GM10248 (cell line): ENCODE measurements at regions not wholly inside any gene's neighbourhood (a gene's known extent, or its start where the extent isn't known, plus 50 kb on each side); places are given as distances from the start of the nearest gene placed in this dataset.

Experiments used
- CTCF ChIA-PET: fragments of 300-600 bp; sonication (Branson Sonifier 250); formaldehyde crosslinking; extraction: SDS; loops from one replicate; lab custom pipeline; 2021; ENCODE audit warnings: antibody characterized with exemption; lab: Yijun Ruan, JAX
- POLR2A ChIA-PET: fragments of 350-650 bp; sonication (Branson Sonifier 250); formaldehyde crosslinking; extraction: SDS; loops from one replicate; lab custom pipeline; 2020; ENCODE audit warnings: antibody characterized with exemption; lab: Yijun Ruan, JAX
- DNase-seq: peaks from one replicate; pipeline ENCODE4 v3.0.0; 2012; ENCODE audit errors: extremely low spot score
- TF ChIP-seq, protein P1 (sequence below): IDR thresholded peaks from 2 replicates; pipeline ENCODE4 v1.5.1; 2012; ENCODE audit warnings: mild to moderate bottlenecking, low read depth; ENCODE audit errors: extremely low read depth, missing control alignments, control extremely low read depth

DNA sequence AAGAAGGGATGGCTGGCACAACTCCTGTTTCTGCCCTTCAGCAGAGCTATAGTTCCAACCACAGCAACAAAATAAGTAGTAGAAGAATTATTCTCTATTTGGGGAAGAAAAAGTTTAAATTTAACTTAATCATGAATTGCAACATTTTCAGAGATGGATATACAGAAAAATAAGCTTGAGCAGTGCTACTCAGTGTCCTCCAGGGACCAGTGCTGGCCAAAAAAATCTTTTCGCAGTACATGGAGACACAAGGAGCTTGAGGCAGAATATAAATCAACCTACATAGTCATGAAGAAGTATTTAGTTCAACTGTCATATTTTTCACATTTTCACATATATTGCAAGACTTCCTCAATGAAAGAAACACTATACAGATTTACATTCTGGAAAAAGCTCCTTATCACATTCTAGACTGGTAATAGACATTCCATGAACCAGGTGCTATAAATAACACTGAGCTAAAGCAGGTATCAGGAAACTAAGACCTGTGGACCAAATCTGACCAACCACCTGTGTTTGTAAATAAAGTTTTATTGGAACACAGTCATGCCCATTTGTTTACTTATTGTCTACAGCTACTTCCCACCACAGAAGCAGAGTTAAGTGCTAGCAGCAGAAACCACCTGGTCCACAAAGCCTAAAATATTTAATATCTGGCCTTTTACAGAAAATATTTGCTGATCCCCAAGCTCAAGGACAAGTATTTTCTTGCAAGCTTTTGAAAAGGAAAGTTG is 101.9 kb downstream of the RGS21 start:
- no peak for DNase-seq
- POLR2A ChIA-PET = no interaction called here
- CTCF ChIA-PET = interaction anchor here (1.1 to 1.8 kb wide), 3 partner anchors 12 to 22 kb away, joined by 3 to 5 read pairs (median 3); no protein-coding TSS in a partner anchor
- TF ChIP-seq, protein P1, sequence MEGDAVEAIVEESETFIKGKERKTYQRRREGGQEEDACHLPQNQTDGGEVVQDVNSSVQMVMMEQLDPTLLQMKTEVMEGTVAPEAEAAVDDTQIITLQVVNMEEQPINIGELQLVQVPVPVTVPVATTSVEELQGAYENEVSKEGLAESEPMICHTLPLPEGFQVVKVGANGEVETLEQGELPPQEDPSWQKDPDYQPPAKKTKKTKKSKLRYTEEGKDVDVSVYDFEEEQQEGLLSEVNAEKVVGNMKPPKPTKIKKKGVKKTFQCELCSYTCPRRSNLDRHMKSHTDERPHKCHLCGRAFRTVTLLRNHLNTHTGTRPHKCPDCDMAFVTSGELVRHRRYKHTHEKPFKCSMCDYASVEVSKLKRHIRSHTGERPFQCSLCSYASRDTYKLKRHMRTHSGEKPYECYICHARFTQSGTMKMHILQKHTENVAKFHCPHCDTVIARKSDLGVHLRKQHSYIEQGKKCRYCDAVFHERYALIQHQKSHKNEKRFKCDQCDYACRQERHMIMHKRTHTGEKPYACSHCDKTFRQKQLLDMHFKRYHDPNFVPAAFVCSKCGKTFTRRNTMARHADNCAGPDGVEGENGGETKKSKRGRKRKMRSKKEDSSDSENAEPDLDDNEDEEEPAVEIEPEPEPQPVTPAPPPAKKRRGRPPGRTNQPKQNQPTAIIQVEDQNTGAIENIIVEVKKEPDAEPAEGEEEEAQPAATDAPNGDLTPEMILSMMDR = no peak

DNA sequence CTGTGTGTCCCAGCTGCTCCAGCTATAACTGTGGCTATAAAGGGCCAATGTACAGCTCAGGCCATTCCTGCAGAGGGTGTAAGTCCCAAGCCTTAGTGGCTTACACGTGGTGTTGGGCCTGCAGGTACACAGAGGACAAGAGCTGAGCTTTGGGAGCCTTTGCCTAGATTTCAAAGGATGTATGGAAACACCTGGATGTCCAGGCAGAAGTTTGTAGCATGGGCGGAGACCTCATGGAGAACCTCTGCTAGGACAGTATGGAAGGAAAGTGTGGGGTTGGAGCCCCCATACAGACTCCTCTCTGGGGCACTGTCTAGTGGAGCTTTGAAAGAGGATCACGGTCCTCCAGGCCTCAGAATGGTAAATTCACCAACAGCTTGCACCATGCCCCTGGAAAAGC is 113.9 kb downstream of the RGS21 start:
- TF ChIP-seq, protein P1 = no peak
- ChIA-PET CTCF (interaction anchor here (1.1 kb wide), 1 partner anchor 12 kb away, joined by 3 read pairs; no protein-coding TSS in a partner anchor), POLR2A (no interaction called here)
- no peak for DNase-seq

DNA sequence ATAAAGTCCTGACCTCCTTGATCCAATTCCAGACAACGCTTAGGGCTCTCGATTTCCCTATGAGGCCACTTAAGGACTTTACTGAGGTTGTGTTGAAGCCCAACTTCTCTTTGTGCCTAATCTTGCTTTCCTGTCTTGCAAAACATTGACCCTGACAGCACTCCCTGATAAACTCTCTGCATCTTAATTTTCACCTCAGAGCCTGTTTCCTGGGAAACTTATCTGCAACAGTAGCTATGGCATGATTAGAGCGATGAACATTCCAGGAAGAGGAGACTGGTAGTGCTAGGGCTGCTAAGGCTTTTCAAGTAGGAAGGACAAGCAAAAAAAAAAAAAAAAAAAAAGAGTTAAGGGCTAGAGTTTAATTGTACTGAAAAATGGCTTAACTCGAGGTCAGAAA is 118.9 kb downstream of the RGS21 start:
- ChIA-PET POLR2A (no interaction called here), CTCF (interaction anchor here (1.2 kb wide), 1 partner anchor 11 kb away, joined by 3 read pairs; no protein-coding TSS in a partner anchor)
- TF ChIP-seq, protein P1 = no peak
- no peak for DNase-seq

DNA sequence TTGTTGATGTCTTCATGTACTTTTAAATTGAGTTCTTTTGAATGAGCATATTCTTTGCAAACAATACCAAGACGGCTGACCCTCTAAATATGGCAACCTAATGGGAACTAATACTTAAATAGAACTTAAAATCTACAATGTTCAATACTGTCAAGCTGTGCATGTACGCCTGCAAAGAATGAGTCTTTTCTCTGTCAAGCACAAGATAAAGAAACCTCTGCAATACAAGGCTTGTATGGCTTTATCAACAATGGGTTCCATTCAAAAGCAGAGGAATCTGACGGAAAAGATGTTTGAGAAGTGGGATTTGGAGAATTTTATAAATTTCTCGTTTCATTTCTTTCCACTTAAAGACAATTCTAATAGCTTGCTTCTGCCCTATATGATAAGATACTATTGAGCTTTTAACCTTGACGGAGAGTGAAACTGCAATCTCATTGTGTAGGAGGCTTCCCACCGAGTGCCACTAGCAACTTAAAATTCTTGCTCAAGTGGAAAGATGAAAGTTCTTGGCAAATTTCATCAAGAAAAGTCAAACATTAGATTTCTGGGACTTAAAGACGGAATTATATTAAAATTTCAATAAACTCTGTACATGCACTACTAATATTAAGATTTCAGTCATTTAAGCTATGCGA is 119.8 kb downstream of the RGS21 start:
- ChIA-PET POLR2A (no interaction called here), CTCF (interaction anchor here (0.9 kb wide), 1 partner anchor 10 kb away, joined by 4 read pairs; no protein-coding TSS in a partner anchor)
- TF ChIP-seq, protein P1 = no peak
- DNase-seq = no peak

DNA sequence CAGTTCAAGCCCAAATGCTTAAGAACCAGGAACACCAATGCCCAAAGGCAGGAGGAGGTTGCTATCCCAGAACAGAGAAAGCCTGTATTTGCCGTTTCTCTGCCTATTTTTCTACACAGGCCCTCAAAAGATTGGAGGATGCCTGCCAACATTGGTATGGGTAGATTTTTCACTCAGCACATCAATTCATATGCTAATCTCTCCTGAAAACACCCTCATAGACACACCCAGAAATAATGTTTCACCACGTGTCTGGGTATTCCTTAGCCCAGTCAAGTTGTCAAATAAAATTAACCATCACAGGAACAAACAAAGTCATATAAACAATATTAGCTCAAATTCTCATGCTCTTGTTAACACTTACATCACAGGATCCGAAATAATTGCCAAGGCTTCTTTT is 121.9 kb downstream of the RGS21 start:
- ChIA-PET CTCF (no interaction called here), POLR2A (no interaction called here)
- TF ChIP-seq, protein P1 = no peak
- DNase-seq = no peak

DNA sequence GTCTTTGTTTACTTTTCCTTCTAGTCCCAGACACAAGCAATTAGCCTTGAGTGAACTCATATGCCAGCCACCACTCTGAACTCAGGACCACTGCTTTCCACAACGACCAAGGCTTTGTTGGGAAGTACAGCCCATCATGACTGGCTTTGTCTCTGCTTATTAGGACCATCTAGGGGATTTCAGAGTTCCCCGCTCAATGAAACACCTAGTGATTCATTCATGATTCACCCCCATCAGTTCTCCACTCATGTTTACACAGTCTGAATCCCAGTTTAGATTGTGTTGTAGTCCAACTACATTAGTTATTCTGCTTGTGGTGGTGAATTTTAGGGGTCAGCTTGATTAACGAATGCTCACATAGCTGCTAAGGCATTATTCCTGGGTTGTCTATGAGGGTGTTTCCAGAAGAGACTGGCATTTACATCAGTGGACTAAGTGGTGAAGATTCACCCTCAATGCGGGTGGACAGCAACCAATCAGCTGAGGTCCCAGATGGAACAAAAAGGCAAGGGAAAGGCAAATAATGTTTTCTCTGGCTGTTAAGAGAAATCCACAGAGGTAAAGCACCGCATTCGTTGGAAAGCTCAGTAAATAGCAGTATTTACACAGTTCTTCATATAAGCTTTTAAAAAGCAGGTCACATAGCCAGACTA is 122.7 kb downstream of the RGS21 start:
- ChIA-PET POLR2A (no interaction called here), CTCF (no interaction called here)
- TF ChIP-seq, protein P1 = no peak
- no peak for DNase-seq
